Trophoblast cell (in vitro differentiated cells and primary cell): ENCODE measurements at regions not wholly inside any gene's neighbourhood (a gene's known extent, or its start where the extent isn't known, plus 50 kb on each side); places are given as distances from the start of the nearest gene placed in this dataset.
A peak's percentile ranks its signal among the peaks of the same experiment; 100 is the strongest.

Source experiments
- DNase-seq, 2 donors: peaks; one replicate each; pipeline ENCODE4 v3.0.0-alpha.2; 2016
- H2AFZ ChIP-seq: 2 replicates; pipeline ENCODE4 v1.6.1; 2013; ENCODE audit warnings: low read length, moderate library complexity, mild to moderate bottlenecking; ENCODE audit not compliant: insufficient read depth, poor library complexity
- H2AK5ac ChIP-seq: 2 replicates; pipeline ENCODE4 v1.6.1; 2013; ENCODE audit warnings: mild to moderate bottlenecking, low read length
- H2BK120ac ChIP-seq: 2 replicates; pipeline ENCODE4 v1.6.1; 2013; ENCODE audit warnings: low read length, mild to moderate bottlenecking, moderate library complexity; ENCODE audit not compliant: insufficient read depth, poor library complexity
- H2BK12ac ChIP-seq: 2 replicates; pipeline ENCODE4 v1.6.1; 2013; ENCODE audit warnings: mild to moderate bottlenecking, low read length, moderate library complexity
- H2BK5ac ChIP-seq: 2 replicates; pipeline ENCODE4 v1.6.1; 2013; ENCODE audit warnings: low read length, low read depth, moderate library complexity, mild to moderate bottlenecking; ENCODE audit not compliant: poor library complexity
- H3K14ac ChIP-seq: 2 replicates; pipeline ENCODE4 v1.6.1; 2013; ENCODE audit warnings: mild to moderate bottlenecking, low read length
- H3K18ac ChIP-seq: 2 replicates; pipeline ENCODE4 v1.6.1; 2013; ENCODE audit warnings: mild to moderate bottlenecking, low read length
- H3K23ac ChIP-seq: 2 replicates; pipeline ENCODE4 v1.6.1; 2013; ENCODE audit warnings: low read length
- H3K27ac ChIP-seq: 2 replicates; pipeline ENCODE4 v1.5.1; 2013; ENCODE audit warnings: low read depth, mild to moderate bottlenecking, inconsistent platforms, low read length, moderate library complexity
- H3K27me3 ChIP-seq: 2 replicates; pipeline ENCODE4 v1.6.1; 2013; ENCODE audit warnings: inconsistent platforms, mild to moderate bottlenecking, low read length, moderate library complexity; ENCODE audit not compliant: insufficient read depth
- H3K36me3 ChIP-seq, 2 experiments: 1 replicate in 1 of 2; 2 replicates in 1 of 2; pipeline ENCODE4 v1.6.1; 2013; ENCODE audit warnings: low read length in 2 of 2, mild to moderate bottlenecking in 2 of 2, moderate library complexity in 1 of 2; ENCODE audit not compliant: insufficient read depth in 2 of 2, control insufficient read depth in 1 of 2
- H3K4ac ChIP-seq: 2 replicates; pipeline ENCODE4 v1.6.1; 2013; ENCODE audit warnings: low read depth, mild to moderate bottlenecking, low read length, moderate library complexity
- H3K4me1 ChIP-seq, 2 experiments: 1 replicate in 1 of 2; 2 replicates in 1 of 2; pipeline ENCODE4 v1.6.1; 2013; ENCODE audit warnings: low read length in 2 of 2, mild to moderate bottlenecking in 2 of 2, moderate library complexity in 1 of 2; ENCODE audit not compliant: insufficient read depth in 2 of 2, control insufficient read depth in 1 of 2
- H3K4me2 ChIP-seq: 2 replicates; pipeline ENCODE4 v1.6.1; 2013; ENCODE audit warnings: inconsistent platforms, mild to moderate bottlenecking, low read length, moderate library complexity
- H3K4me3 ChIP-seq: 2 replicates; pipeline ENCODE4 v1.5.1; 2013; ENCODE audit warnings: mild to moderate bottlenecking, low read depth, low read length, inconsistent platforms
- H3K79me1 ChIP-seq: one replicate; pipeline ENCODE4 v1.6.1; 2013; ENCODE audit warnings: low read length
- H3K79me2 ChIP-seq: 2 replicates; pipeline ENCODE4 v1.6.1; 2013; ENCODE audit warnings: low read length, mild to moderate bottlenecking; ENCODE audit not compliant: control insufficient read depth, insufficient read depth, poor library complexity
- H3K9ac ChIP-seq: 2 replicates; pipeline ENCODE4 v1.6.1; 2013; ENCODE audit warnings: mild to moderate bottlenecking, low read length
- H3K9me3 ChIP-seq: 2 replicates; pipeline ENCODE4 v1.6.1; 2013; ENCODE audit warnings: low read depth, mild to moderate bottlenecking, control low read depth, inconsistent platforms, low read length; ENCODE audit not compliant: insufficient read depth
- H4K12ac ChIP-seq: 2 replicates; pipeline ENCODE4 v1.6.1; 2013; ENCODE audit warnings: low read depth, mild to moderate bottlenecking, low read length, moderate library complexity
- H4K8ac ChIP-seq: 2 replicates; pipeline ENCODE4 v1.6.1; 2013; ENCODE audit warnings: low read depth, mild to moderate bottlenecking, low read length, moderate library complexity
- H4K91ac ChIP-seq: one replicate; pipeline ENCODE4 v1.6.1; 2013; ENCODE audit warnings: low read depth, mild to moderate bottlenecking, low read length, moderate library complexity
- WGBS: extraction: QIAGEN DNeasy Blood & Tissue Kit; methylation state at CpG from one replicate; pipeline ENCODE4 v1.1.7; 2013; ENCODE audit warnings: missing lambda C conversion rate; ENCODE audit not compliant: insufficient read length, insufficient coverage; ENCODE audit errors: extremely low coverage; 5-methylcytosine and 5-hydroxymethylcytosine counted together

GRCh38 chr13:110985541-110985940 is 70.7 kb upstream of the ANKRD10 start:
- Histone ChIP-seq H3K18ac (no peak overlapping the region), H2AK5ac (no peak overlapping the region), H4K91ac (no peak overlapping the region), H3K9me3 (no peaks in the 10 kb centered on the region), H3K4me3 (no peak overlapping the region), H4K8ac (no peak overlapping the region), H4K12ac (no peak overlapping the region), H3K79me2 (no peaks in the 10 kb centered on the region), H3K4me1 (no peaks in the 10 kb centered on the region), H2BK12ac (no peak overlapping the region), H3K14ac (no peak overlapping the region), H3K23ac (no peak overlapping the region), H3K36me3 (no peaks in the 10 kb centered on the region), H2BK120ac (no peak overlapping the region), H3K9ac (no peak overlapping the region), H3K27ac (no peak overlapping the region), H3K27me3 (no peaks in the 10 kb centered on the region), H3K4me2 (no peak overlapping the region), H3K4ac (no peak overlapping the region), H2AFZ (no peak overlapping the region), H3K79me1 (no peaks in the 10 kb centered on the region), H2BK5ac (no peak overlapping the region)
- WGBS = no CpG with 5 or more reads among the region's 2 CpGs
- DNase-seq = peak in 1 of 2 donors; percentile 33

- no peak overlapping the region for H3K23ac ChIP-seq
- H4K8ac ChIP-seq = no peak overlapping the region
- H3K4ac ChIP-seq = no peak overlapping the region
- no peak overlapping the region for H3K18ac ChIP-seq
- no peak overlapping the region for H3K14ac ChIP-seq
- no CpG with 5 or more reads among the region's 3 CpGs for WGBS
- no peaks in the 10 kb centered on the region for H3K79me1 ChIP-seq
- no peak overlapping the region for H2AK5ac ChIP-seq
- H3K9ac ChIP-seq = no peak overlapping the region
- no peaks in the 10 kb centered on the region for H3K4me1 ChIP-seq
- no peak overlapping the region for H2BK120ac ChIP-seq
- H3K36me3 ChIP-seq = no peaks in the 10 kb centered on the region
- H4K91ac ChIP-seq = no peak overlapping the region
- no peaks in the 10 kb centered on the region for H3K79me2 ChIP-seq
- H3K27ac ChIP-seq = no peak overlapping the region
- H4K12ac ChIP-seq = no peak overlapping the region
- no peak for DNase-seq
- no peak overlapping the region for H2BK12ac ChIP-seq
- no peak overlapping the region for H2BK5ac ChIP-seq
- H2AFZ ChIP-seq = no peak overlapping the region
- H3K27me3 ChIP-seq = no peaks in the 10 kb centered on the region
- no peak overlapping the region for H3K4me2 ChIP-seq
- no peaks in the 10 kb centered on the region for H3K9me3 ChIP-seq
- H3K4me3 ChIP-seq = no peak overlapping the region
Observed at GRCh38 chr13:110984798-110985197, 69.9 kb upstream of the ANKRD10 start.

- Histone ChIP-seq H3K4me2 (no peak overlapping the region), H2BK5ac (no peak overlapping the region), H3K4ac (no peak overlapping the region), H3K36me3 (no peaks in the 10 kb centered on the region), H2AK5ac (no peak overlapping the region), H3K9ac (no peak overlapping the region), H3K18ac (no peak overlapping the region), H3K14ac (no peak overlapping the region), H3K79me1 (no peaks in the 10 kb centered on the region), H3K27me3 (no peaks in the 10 kb centered on the region), H3K79me2 (no peaks in the 10 kb centered on the region), H4K12ac (no peak overlapping the region), H3K9me3 (no peaks in the 10 kb centered on the region), H3K4me3 (no peak overlapping the region), H2BK120ac (no peak overlapping the region), H2AFZ (no peak overlapping the region), H4K91ac (no peak overlapping the region), H3K4me1 (no peaks in the 10 kb centered on the region), H3K23ac (no peak overlapping the region), H4K8ac (no peak overlapping the region), H3K27ac (no peak overlapping the region), H2BK12ac (no peak overlapping the region)
- no peak for DNase-seq
- no CpG with 5 or more reads among the region's 5 CpGs for WGBS
Observed at GRCh38 chr13:110984381-110984780, 69.5 kb upstream of the ANKRD10 start.

GRCh38 chr13:110983241-110983640 is 68.4 kb upstream of the ANKRD10 start:
- H2AFZ ChIP-seq = no peak overlapping the region
- DNase-seq = no peak
- no peak overlapping the region for H3K18ac ChIP-seq
- H2AK5ac ChIP-seq = no peak overlapping the region
- WGBS = no CpG with 5 or more reads among the region's 4 CpGs
- no peak overlapping the region for H4K8ac ChIP-seq
- H3K27me3 ChIP-seq = no peaks in the 10 kb centered on the region
- no peaks in the 10 kb centered on the region for H3K9me3 ChIP-seq
- H3K9ac ChIP-seq = no peak overlapping the region
- H3K4me1 ChIP-seq = no peaks in the 10 kb centered on the region
- no peak overlapping the region for H4K91ac ChIP-seq
- H3K27ac ChIP-seq = no peak overlapping the region
- H3K4ac ChIP-seq = no peak overlapping the region
- no peaks in the 10 kb centered on the region for H3K79me1 ChIP-seq
- H3K4me2 ChIP-seq = no peak overlapping the region
- no peak overlapping the region for H2BK120ac ChIP-seq
- H3K36me3 ChIP-seq = no peaks in the 10 kb centered on the region
- H3K23ac ChIP-seq = no peak overlapping the region
- no peak overlapping the region for H4K12ac ChIP-seq
- H3K4me3 ChIP-seq = no peak overlapping the region
- no peak overlapping the region for H3K14ac ChIP-seq
- no peak overlapping the region for H2BK12ac ChIP-seq
- H3K79me2 ChIP-seq = no peaks in the 10 kb centered on the region
- H2BK5ac ChIP-seq = no peak overlapping the region
